SK-N-SH treated with all-trans-retinoic acid at 6 μM for 48 hours (cell line): ENCODE measurements at regions not wholly inside any gene's neighbourhood (a gene's known extent, or its start where the extent isn't known, plus 50 kb on each side); places are given as distances from the start of the nearest gene placed in this dataset.

ENCODE experiments used
- BACH2 ChIP-seq: fragments of 250-450 bp; sonication (Bioruptor Pico); IDR thresholded peaks from 2 replicates; pipeline ENCODE4 v1.9.0; 2021; ENCODE audit warnings: mild to moderate bottlenecking, borderline replicate concordance
- CREB5 ChIP-seq: fragments of 250-450 bp; sonication (Bioruptor Pico); IDR thresholded peaks from 2 replicates; pipeline ENCODE4 v1.5.1; 2020; ENCODE audit warnings: low read depth, mild to moderate bottlenecking, moderate library complexity
- ISL1 ChIP-seq: fragments of 250-450 bp; sonication (Bioruptor Pico); IDR thresholded peaks from 2 replicates; pipeline ENCODE4 v2.1.2; 2022; ENCODE audit warnings: mild to moderate bottlenecking, moderate library complexity
- PATZ1 ChIP-seq: fragments of 250-450 bp; sonication (Bioruptor Pico); IDR thresholded peaks from 2 replicates; pipeline ENCODE4 v1.8.0; 2020; ENCODE audit warnings: mild to moderate bottlenecking, moderate library complexity, borderline replicate concordance
- RARB ChIP-seq: fragments of 250-450 bp; sonication (Bioruptor Pico); IDR thresholded peaks from 2 replicates; pipeline ENCODE4 v1.8.0; 2021; ENCODE audit warnings: mild to moderate bottlenecking, moderate library complexity
- TOX ChIP-seq: fragments of 250-450 bp; sonication (Bioruptor Pico); IDR thresholded peaks from 2 replicates; pipeline ENCODE4 v1.8.0; 2021; ENCODE audit warnings: mild to moderate bottlenecking, moderate library complexity, borderline replicate concordance
- ZFP30 ChIP-seq: fragments of 450-650 bp; formaldehyde crosslinking; IDR thresholded peaks from 2 replicates; pipeline ENCODE4 v1.5.0; 2022; ENCODE audit warnings: mild to moderate bottlenecking, moderate library complexity
- ZNF565 ChIP-seq: fragments of 450-650 bp; formaldehyde crosslinking; conservative IDR thresholded peaks from 2 replicates; pipeline ENCODE4 v1.5.0; 2020; ENCODE audit warnings: low read depth, mild to moderate bottlenecking, moderate library complexity

GRCh38 chr9:14413812-14414211, 99.9 kb upstream of the NFIB start:
- no peak for TF ChIP-seq CREB5 (CRISPR knock-in tag)
- no peak for TF ChIP-seq BACH2 (CRISPR knock-in tag)
- no peak for TF ChIP-seq PATZ1
- TF ChIP-seq RARB: no peak
- no peak for TF ChIP-seq ZNF565 (CRISPR knock-in tag)
- no peak for TF ChIP-seq ISL1 (CRISPR knock-in tag)
- no peak for TF ChIP-seq TOX
- no peak for TF ChIP-seq ZFP30
